HFFc6 (cell line): ENCODE measurements at regions not wholly inside any gene's neighbourhood (a gene's known extent, or its start where the extent isn't known, plus 50 kb on each side); places are given as distances from the start of the nearest gene placed in this dataset.

Experiments used
- DNase-seq: peaks from one replicate; pipeline ENCODE4 v3.0.0-alpha.2; 2018
- H3K27ac Mint-ChIP-seq: 2 replicates; pipeline ENCODE4 v1.8.0; 2020; ENCODE audit warnings: mild to moderate bottlenecking, mixed read lengths
- H3K27me3 Mint-ChIP-seq: 2 replicates; pipeline ENCODE4 v1.8.0; 2021; ENCODE audit warnings: mild to moderate bottlenecking, moderate library complexity, mixed read lengths; ENCODE audit not compliant: insufficient read depth
- H3K36me3 Mint-ChIP-seq: 2 replicates; pipeline ENCODE4 v1.8.0; 2021; ENCODE audit warnings: low read depth, mixed read lengths
- H3K4me1 Mint-ChIP-seq: 2 replicates; pipeline ENCODE4 v1.8.0; 2020; ENCODE audit warnings: low read depth, mixed read lengths
- H3K4me3 Mint-ChIP-seq: 2 replicates; pipeline ENCODE4 v1.8.0; 2020; ENCODE audit warnings: mild to moderate bottlenecking, moderate library complexity, mixed read lengths
- H3K9me3 Mint-ChIP-seq: 2 replicates; pipeline ENCODE4 v1.8.0; 2020; ENCODE audit warnings: mild to moderate bottlenecking, mixed read lengths
- CTCF ChIP-seq: fragments of 200-600 bp; sonication (generic); IDR thresholded peaks from 2 replicates; pipeline ENCODE4 v1.5.0; 2021; ENCODE audit warnings: antibody characterized with exemption, mild to moderate bottlenecking

GRCh38 chr6:126625019-126625418 is 285.1 kb downstream of the CENPW start:
- no peaks in the 10 kb centered on the region for H3K4me1 Mint-ChIP-seq
- no peak overlapping the region for H3K4me3 Mint-ChIP-seq
- peaks cover 3% of the 10 kb centered on the region; the same call in 1 of the 2 replicates for H3K9me3 Mint-ChIP-seq
- H3K27ac Mint-ChIP-seq: no peak overlapping the region
- peak; percentile 3 for DNase-seq
- no peaks in the 10 kb centered on the region for H3K36me3 Mint-ChIP-seq
- H3K27me3 Mint-ChIP-seq: no peaks in the 10 kb centered on the region
- no peak for TF ChIP-seq CTCF

- no peaks in the 10 kb centered on the region for H3K4me1 Mint-ChIP-seq
- no peaks in the 10 kb centered on the region for H3K36me3 Mint-ChIP-seq
- no peak for DNase-seq
- no peak for TF ChIP-seq CTCF
- H3K27ac Mint-ChIP-seq: no peak overlapping the region
- H3K27me3 Mint-ChIP-seq: no peaks in the 10 kb centered on the region
- no peaks in the 10 kb centered on the region; the same call in 1 of the 2 replicates for H3K9me3 Mint-ChIP-seq
- H3K4me3 Mint-ChIP-seq: no peak overlapping the region
These were observed 288.2 kb downstream of the CENPW start for GRCh38 chr6:126628125-126628524.

GRCh38 chr6:126631363-126631762 is 291.4 kb downstream of the CENPW start:
- H3K27me3 Mint-ChIP-seq: no peaks in the 10 kb centered on the region
- TF ChIP-seq CTCF: no peak
- H3K36me3 Mint-ChIP-seq: no peaks in the 10 kb centered on the region
- H3K4me3 Mint-ChIP-seq: no peak overlapping the region
- DNase-seq: no peak
- H3K4me1 Mint-ChIP-seq: no peaks in the 10 kb centered on the region
- no peak overlapping the region for H3K27ac Mint-ChIP-seq
- no peaks in the 10 kb centered on the region for H3K9me3 Mint-ChIP-seq

GRCh38 chr6:126632271-126632670 is 292.4 kb downstream of the CENPW start:
- H3K36me3 Mint-ChIP-seq: no peaks in the 10 kb centered on the region
- H3K4me3 Mint-ChIP-seq: no peak overlapping the region
- no peak for TF ChIP-seq CTCF
- no peak overlapping the region for H3K27ac Mint-ChIP-seq
- H3K9me3 Mint-ChIP-seq: no peaks in the 10 kb centered on the region
- no peak for DNase-seq
- no peaks in the 10 kb centered on the region for H3K4me1 Mint-ChIP-seq
- no peaks in the 10 kb centered on the region for H3K27me3 Mint-ChIP-seq

- Mint-ChIP-seq H3K4me3 (no peak overlapping the region), H3K36me3 (no peaks in the 10 kb centered on the region), H3K27me3 (no peaks in the 10 kb centered on the region), H3K27ac (no peak overlapping the region), H3K9me3 (no peaks in the 10 kb centered on the region), H3K4me1 (no peaks in the 10 kb centered on the region)
- DNase-seq: no peak
- TF ChIP-seq CTCF: no peak
These were observed 293.5 kb downstream of the CENPW start for GRCh38 chr6:126633373-126633772.

GRCh38 chr6:126640356-126640755 is 300.4 kb downstream of the CENPW start:
- Mint-ChIP-seq H3K27ac (no peak overlapping the region), H3K9me3 (no peaks in the 10 kb centered on the region), H3K4me1 (no peaks in the 10 kb centered on the region), H3K4me3 (no peak overlapping the region), H3K27me3 (no peaks in the 10 kb centered on the region), H3K36me3 (no peaks in the 10 kb centered on the region)
- TF ChIP-seq CTCF: no peak
- no peak for DNase-seq
